Liver (tissue), 8 donors: ENCODE measurements at regions not wholly inside any gene's neighbourhood (a gene's known extent, or its start where the extent isn't known, plus 50 kb on each side); places are given as distances from the start of the nearest gene placed in this dataset.

ENCODE experiments used
- DNase-seq: peaks from one replicate; pipeline ENCODE4 v3.0.0-alpha.2; 2017; ENCODE audit warnings: low spot score
- H3K27ac ChIP-seq, 2 donors: one replicate each; pipeline ENCODE4 v1.7.0; 2013; ENCODE audit warnings: inconsistent platforms in 2 of 2, low read length in 2 of 2, control low read depth in 1 of 2, low read depth in 1 of 2, mild to moderate bottlenecking in 1 of 2
- H3K27me3 ChIP-seq, 4 donors: one replicate each; pipeline versions ENCODE4 v1.6.1 to v1.7.0; 2013; ENCODE audit warnings: low read length in 3 of 4, inconsistent platforms in 1 of 4, mild to moderate bottlenecking in 1 of 4, moderate library complexity in 1 of 4; ENCODE audit not compliant: control insufficient read depth in 4 of 4, insufficient read depth in 4 of 4
- H3K36me3 ChIP-seq, 4 donors: one replicate each; pipeline versions ENCODE4 v1.6.1 to v1.7.0; 2013; ENCODE audit warnings: low read length in 3 of 4, mild to moderate bottlenecking in 3 of 4, low read depth in 1 of 4, moderate library complexity in 1 of 4; ENCODE audit not compliant: control insufficient read depth in 4 of 4, insufficient read depth in 3 of 4
- H3K4me1 ChIP-seq, 4 donors: one replicate each; pipeline versions ENCODE4 v1.6.1 to v1.7.0; 2013; ENCODE audit warnings: low read length in 3 of 4, mild to moderate bottlenecking in 3 of 4, moderate library complexity in 1 of 4; ENCODE audit not compliant: control insufficient read depth in 4 of 4, insufficient read depth in 4 of 4
- H3K4me3 ChIP-seq, 3 donors: one replicate each; pipeline versions ENCODE4 v1.6.1 to v1.7.0; 2013; ENCODE audit warnings: low read length in 3 of 3, control low read depth in 1 of 3, low read depth in 1 of 3, mild to moderate bottlenecking in 1 of 3
- H3K9ac ChIP-seq, 2 donors: one replicate each; pipeline ENCODE4 v1.7.0; 2013; ENCODE audit warnings: low read length in 2 of 2, mild to moderate bottlenecking in 2 of 2, moderate library complexity in 2 of 2, control low read depth in 1 of 2, low read depth in 1 of 2
- H3K9me3 ChIP-seq, 4 donors: one replicate each; pipeline versions ENCODE4 v1.6.1 to v1.7.0; 2013; ENCODE audit warnings: low read length in 3 of 4; ENCODE audit not compliant: control insufficient read depth in 4 of 4
- EGR1 ChIP-seq, 2 donors: IDR thresholded peaks; 2 replicates each; pipeline ENCODE4 v1.6.1; 2016 to 2018; ENCODE audit warnings: antibody characterized with exemption in 2 of 2, low read depth in 2 of 2
- FOXA1 ChIP-seq: IDR thresholded peaks from 2 replicates; pipeline ENCODE4 v1.6.1; 2016; ENCODE audit warnings: antibody characterized with exemption
- FOXA2 ChIP-seq: IDR thresholded peaks from 2 replicates; pipeline ENCODE4 v1.6.1; 2016; ENCODE audit warnings: antibody characterized with exemption
- GABPA ChIP-seq, 2 donors: IDR thresholded peaks in 1 of 2; conservative IDR thresholded peaks in 1 of 2; 2 replicates each; pipeline ENCODE4 v1.6.1; 2016; ENCODE audit warnings: antibody characterized with exemption in 2 of 2, mild to moderate bottlenecking in 1 of 2, moderate library complexity in 1 of 2
- HNF4A ChIP-seq, 2 donors: conservative IDR thresholded peaks; 2 replicates each; pipeline ENCODE4 v1.6.1; 2016; ENCODE audit warnings: antibody characterized with exemption in 2 of 2, mild to moderate bottlenecking in 2 of 2
- HNF4G ChIP-seq: IDR thresholded peaks from 2 replicates; pipeline ENCODE4 v1.6.1; 2016; ENCODE audit warnings: antibody characterized with exemption
- JUND ChIP-seq, 2 donors: IDR thresholded peaks; 2 replicates each; pipeline ENCODE4 v1.6.1; 2016; ENCODE audit warnings: antibody characterized with exemption in 2 of 2
- NR2F2 ChIP-seq: IDR thresholded peaks from 2 replicates; pipeline ENCODE4 v1.6.1; 2016; ENCODE audit warnings: antibody characterized with exemption
- RAD21 ChIP-seq, 2 donors: IDR thresholded peaks; 2 replicates each; pipeline ENCODE4 v1.6.1; 2016; ENCODE audit warnings: antibody characterized with exemption in 2 of 2, mild to moderate bottlenecking in 2 of 2
- RXRA ChIP-seq, 2 donors: IDR thresholded peaks; 2 replicates each; pipeline ENCODE4 v1.6.1; 2017 to 2018; ENCODE audit warnings: antibody characterized with exemption in 2 of 2, mild to moderate bottlenecking in 1 of 2
- SP1 ChIP-seq: IDR thresholded peaks from 2 replicates; pipeline ENCODE4 v1.6.1; 2018; ENCODE audit warnings: antibody characterized with exemption, mild to moderate bottlenecking
- YY1 ChIP-seq: IDR thresholded peaks from 2 replicates; pipeline ENCODE4 v1.6.1; 2016; ENCODE audit warnings: antibody characterized with exemption, mild to moderate bottlenecking
- WGBS: extraction: QIAGEN DNeasy Blood & Tissue Kit; methylation state at CpG from one replicate; pipeline ENCODE4 v1.1.7; 2013; 5-methylcytosine and 5-hydroxymethylcytosine counted together
- TF ChIP-seq, protein P1 (sequence below): IDR thresholded peaks from 2 replicates; pipeline ENCODE4 v1.6.1; 2016; ENCODE audit warnings: antibody characterized with exemption, mild to moderate bottlenecking
- TF ChIP-seq, protein P2 (sequence below): IDR thresholded peaks from 2 replicates; pipeline ENCODE4 v1.6.1; 2016; ENCODE audit warnings: antibody characterized with exemption
- TF ChIP-seq, protein P3 (sequence below): IDR thresholded peaks from 2 replicates; pipeline ENCODE4 v1.6.1; 2016; ENCODE audit warnings: antibody characterized with exemption
- TF ChIP-seq, protein P4 (sequence below): fragments of 150-350 bp; IDR thresholded peaks from 2 replicates; pipeline ENCODE4 v1.5.1; 2017; ENCODE audit warnings: improper control_type of control experiment, low read depth, low read length; ENCODE audit not compliant: missing input control
- TF ChIP-seq, protein P5 (sequence below): IDR thresholded peaks from 2 replicates; pipeline ENCODE4 v1.6.1; 2016; ENCODE audit warnings: antibody characterized with exemption
- donor health status: healthy.
- donor health status: healthy.
- donor health status: healthy.
- donor health status: healthy.
- donor health status: healthy.

DNA sequence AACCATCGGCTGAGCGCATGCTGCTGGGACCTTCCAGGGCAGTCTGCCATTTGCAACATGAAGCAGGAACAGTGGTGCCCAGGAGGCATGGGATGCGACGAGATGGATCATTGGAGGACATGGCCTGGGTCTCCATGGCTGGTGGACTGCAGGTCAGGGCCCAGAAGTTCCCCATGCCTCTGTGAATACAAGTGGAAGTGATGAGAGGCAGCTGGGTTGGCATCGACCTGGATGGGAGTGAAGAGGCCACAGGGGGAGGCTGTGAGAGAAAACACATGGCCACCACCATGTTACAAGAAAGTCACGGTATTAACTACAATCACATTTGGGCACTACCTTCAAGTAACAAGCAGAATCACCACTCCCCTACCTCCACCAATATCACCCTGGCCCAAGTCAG is 262.0 kb downstream of the FOXO1 start:
- no peaks in the 10 kb centered on the region for H3K27me3 ChIP-seq
- H3K9ac ChIP-seq, result no peak overlapping the region
- H3K9me3 ChIP-seq, result no peaks in the 10 kb centered on the region
- no peaks in the 10 kb centered on the region for H3K36me3 ChIP-seq
- WGBS, result 96% methylated on average over 6 of the region's 6 CpGs
- no peak overlapping the region for H3K27ac ChIP-seq
- peaks cover 6 to 19% (median 17%) of the 10 kb centered on the region in 4 donors for H3K4me1 ChIP-seq
- no peak for TF ChIP-seq RAD21 (IDR thresholded peaks at IDR 0.05)
- TF ChIP-seq, protein P1, sequence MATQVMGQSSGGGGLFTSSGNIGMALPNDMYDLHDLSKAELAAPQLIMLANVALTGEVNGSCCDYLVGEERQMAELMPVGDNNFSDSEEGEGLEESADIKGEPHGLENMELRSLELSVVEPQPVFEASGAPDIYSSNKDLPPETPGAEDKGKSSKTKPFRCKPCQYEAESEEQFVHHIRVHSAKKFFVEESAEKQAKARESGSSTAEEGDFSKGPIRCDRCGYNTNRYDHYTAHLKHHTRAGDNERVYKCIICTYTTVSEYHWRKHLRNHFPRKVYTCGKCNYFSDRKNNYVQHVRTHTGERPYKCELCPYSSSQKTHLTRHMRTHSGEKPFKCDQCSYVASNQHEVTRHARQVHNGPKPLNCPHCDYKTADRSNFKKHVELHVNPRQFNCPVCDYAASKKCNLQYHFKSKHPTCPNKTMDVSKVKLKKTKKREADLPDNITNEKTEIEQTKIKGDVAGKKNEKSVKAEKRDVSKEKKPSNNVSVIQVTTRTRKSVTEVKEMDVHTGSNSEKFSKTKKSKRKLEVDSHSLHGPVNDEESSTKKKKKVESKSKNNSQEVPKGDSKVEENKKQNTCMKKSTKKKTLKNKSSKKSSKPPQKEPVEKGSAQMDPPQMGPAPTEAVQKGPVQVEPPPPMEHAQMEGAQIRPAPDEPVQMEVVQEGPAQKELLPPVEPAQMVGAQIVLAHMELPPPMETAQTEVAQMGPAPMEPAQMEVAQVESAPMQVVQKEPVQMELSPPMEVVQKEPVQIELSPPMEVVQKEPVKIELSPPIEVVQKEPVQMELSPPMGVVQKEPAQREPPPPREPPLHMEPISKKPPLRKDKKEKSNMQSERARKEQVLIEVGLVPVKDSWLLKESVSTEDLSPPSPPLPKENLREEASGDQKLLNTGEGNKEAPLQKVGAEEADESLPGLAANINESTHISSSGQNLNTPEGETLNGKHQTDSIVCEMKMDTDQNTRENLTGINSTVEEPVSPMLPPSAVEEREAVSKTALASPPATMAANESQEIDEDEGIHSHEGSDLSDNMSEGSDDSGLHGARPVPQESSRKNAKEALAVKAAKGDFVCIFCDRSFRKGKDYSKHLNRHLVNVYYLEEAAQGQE, result no peak
- no peak for TF ChIP-seq HNF4A (conservative IDR thresholded peaks at IDR 0.05)
- TF ChIP-seq, protein P2, sequence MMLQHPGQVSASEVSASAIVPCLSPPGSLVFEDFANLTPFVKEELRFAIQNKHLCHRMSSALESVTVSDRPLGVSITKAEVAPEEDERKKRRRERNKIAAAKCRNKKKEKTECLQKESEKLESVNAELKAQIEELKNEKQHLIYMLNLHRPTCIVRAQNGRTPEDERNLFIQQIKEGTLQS, result no peak
- TF ChIP-seq RXRA (IDR thresholded peaks at IDR 0.05), result no peak
- TF ChIP-seq SP1, result no peak
- TF ChIP-seq, protein P3, sequence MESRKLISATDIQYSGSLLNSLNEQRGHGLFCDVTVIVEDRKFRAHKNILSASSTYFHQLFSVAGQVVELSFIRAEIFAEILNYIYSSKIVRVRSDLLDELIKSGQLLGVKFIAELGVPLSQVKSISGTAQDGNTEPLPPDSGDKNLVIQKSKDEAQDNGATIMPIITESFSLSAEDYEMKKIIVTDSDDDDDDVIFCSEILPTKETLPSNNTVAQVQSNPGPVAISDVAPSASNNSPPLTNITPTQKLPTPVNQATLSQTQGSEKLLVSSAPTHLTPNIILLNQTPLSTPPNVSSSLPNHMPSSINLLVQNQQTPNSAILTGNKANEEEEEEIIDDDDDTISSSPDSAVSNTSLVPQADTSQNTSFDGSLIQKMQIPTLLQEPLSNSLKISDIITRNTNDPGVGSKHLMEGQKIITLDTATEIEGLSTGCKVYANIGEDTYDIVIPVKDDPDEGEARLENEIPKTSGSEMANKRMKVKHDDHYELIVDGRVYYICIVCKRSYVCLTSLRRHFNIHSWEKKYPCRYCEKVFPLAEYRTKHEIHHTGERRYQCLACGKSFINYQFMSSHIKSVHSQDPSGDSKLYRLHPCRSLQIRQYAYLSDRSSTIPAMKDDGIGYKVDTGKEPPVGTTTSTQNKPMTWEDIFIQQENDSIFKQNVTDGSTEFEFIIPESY, result no peak
- no peak for TF ChIP-seq JUND (IDR thresholded peaks at IDR 0.05)
- no peak for TF ChIP-seq HNF4G
- no peak for TF ChIP-seq GABPA (IDR thresholded peaks at IDR 0.05 in 1 of 2, conservative IDR thresholded peaks at IDR 0.05 in 1 of 2)
- TF ChIP-seq EGR1 (IDR thresholded peaks at IDR 0.05; ENCODE audit: low read depth in 2 of 2), result no peak
- H3K4me3 ChIP-seq, result no peak overlapping the region
- no peak for DNase-seq

DNA sequence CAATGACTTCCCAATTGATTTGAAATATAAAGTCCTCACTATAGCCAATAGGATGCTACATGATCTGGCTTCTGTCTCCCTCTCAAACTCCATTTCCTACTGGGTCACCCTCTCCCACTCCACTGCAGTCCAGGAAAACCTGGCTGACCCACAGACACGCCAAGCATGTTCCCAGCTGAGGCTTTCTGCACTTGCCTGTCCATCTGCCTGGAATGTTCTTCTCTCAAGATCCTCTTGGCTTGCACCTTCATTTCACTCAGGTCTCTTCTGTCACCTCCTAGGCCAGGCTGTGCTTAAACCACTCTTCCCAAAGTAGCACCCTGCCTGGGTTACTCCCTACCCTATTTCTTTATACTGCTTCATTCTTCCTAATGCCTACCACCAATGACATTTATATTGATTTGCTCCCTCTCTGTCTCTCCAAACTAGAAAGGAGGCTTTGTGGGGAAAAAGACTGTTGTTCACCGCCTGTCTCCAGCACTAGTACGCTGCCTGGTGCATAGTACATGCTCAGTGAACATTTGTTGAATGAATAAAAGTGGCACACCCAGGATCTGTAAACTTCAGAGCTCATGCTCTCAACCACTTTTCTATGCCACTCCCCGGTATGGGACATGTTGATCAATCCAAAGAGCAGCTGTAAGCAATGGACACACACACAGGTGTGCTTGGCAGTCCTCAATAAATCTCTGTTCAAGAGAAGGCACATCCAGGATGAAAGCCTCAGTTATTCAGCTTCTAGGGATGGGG is 261.3 kb downstream of the FOXO1 start:
- 94% methylated on average over 4 of the region's 4 CpGs for WGBS
- Histone ChIP-seq H3K9ac (no peak overlapping the region), H3K4me1 (peaks cover 2 to 19% (median 15%) of the 10 kb centered on the region in 4 donors), H3K27ac (no peak overlapping the region), H3K9me3 (peaks cover 0 to under 1% (median 0%) of the 10 kb centered on the region in 4 donors), H3K4me3 (no peak overlapping the region), H3K36me3 (no peaks in the 10 kb centered on the region), H3K27me3 (no peaks in the 10 kb centered on the region)
- no peak for DNase-seq
- TF ChIP-seq, protein P4, sequence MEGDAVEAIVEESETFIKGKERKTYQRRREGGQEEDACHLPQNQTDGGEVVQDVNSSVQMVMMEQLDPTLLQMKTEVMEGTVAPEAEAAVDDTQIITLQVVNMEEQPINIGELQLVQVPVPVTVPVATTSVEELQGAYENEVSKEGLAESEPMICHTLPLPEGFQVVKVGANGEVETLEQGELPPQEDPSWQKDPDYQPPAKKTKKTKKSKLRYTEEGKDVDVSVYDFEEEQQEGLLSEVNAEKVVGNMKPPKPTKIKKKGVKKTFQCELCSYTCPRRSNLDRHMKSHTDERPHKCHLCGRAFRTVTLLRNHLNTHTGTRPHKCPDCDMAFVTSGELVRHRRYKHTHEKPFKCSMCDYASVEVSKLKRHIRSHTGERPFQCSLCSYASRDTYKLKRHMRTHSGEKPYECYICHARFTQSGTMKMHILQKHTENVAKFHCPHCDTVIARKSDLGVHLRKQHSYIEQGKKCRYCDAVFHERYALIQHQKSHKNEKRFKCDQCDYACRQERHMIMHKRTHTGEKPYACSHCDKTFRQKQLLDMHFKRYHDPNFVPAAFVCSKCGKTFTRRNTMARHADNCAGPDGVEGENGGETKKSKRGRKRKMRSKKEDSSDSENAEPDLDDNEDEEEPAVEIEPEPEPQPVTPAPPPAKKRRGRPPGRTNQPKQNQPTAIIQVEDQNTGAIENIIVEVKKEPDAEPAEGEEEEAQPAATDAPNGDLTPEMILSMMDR, result no peak
- no peak for TF ChIP-seq RXRA (IDR thresholded peaks at IDR 0.05)
- TF ChIP-seq NR2F2, result no peak
- no peak for TF ChIP-seq FOXA2
- no peak for TF ChIP-seq HNF4A (conservative IDR thresholded peaks at IDR 0.05)
- no peak for TF ChIP-seq YY1
- no peak for TF ChIP-seq EGR1 (IDR thresholded peaks at IDR 0.05; ENCODE audit: low read depth in 2 of 2)
- no peak for TF ChIP-seq HNF4G
- TF ChIP-seq FOXA1, result no peak
- TF ChIP-seq, protein P3, result no peak
- no peak for TF ChIP-seq SP1
- TF ChIP-seq, protein P2, result no peak
- TF ChIP-seq, protein P5, sequence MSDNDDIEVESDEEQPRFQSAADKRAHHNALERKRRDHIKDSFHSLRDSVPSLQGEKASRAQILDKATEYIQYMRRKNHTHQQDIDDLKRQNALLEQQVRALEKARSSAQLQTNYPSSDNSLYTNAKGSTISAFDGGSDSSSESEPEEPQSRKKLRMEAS, result no peak
